MCF 10A (cell line): ENCODE measurements at regions not wholly inside any gene's neighbourhood (a gene's known extent, or its start where the extent isn't known, plus 50 kb on each side); places are given as distances from the start of the nearest gene placed in this dataset.

Experiments
- BruUV-seq: library from RNA; stranded (reverse); fragments of 400-500 nt; replicated peaks from 2 replicates; lab custom pipeline; 2021; lab: Mats Ljungman, UMichigan
- CTCF ChIA-PET: fragments of 300-600 bp; sonication (Branson Sonifier 250); formaldehyde crosslinking; extraction: SDS; loops from one replicate; lab custom pipeline; 2021; ENCODE audit warnings: antibody characterized with exemption, inconsistent platforms; lab: Yijun Ruan, JAX
- POLR2A ChIA-PET: fragments of 300-600, 350-650 bp; sonication (Branson Sonifier 250); formaldehyde crosslinking; extraction: SDS; loops from one replicate; lab custom pipeline; 2020; ENCODE audit warnings: antibody characterized with exemption, inconsistent platforms; lab: Yijun Ruan, JAX
- DNase-seq: peaks from one replicate; pipeline ENCODE4 v3.0.0-alpha.2; 2018; ENCODE audit not compliant: unreplicated experiment
- H3K27ac Mint-ChIP-seq: one replicate; pipeline ENCODE4 v1.8.0; 2022; ENCODE audit warnings: mild to moderate bottlenecking, low read depth, mixed read lengths; ENCODE audit not compliant: unreplicated experiment
- H3K27me3 Mint-ChIP-seq: one replicate; pipeline ENCODE4 v1.8.0; 2022; ENCODE audit warnings: mixed read lengths; ENCODE audit not compliant: insufficient read depth, unreplicated experiment
- H3K36me3 Mint-ChIP-seq: one replicate; pipeline ENCODE4 v1.8.0; 2022; ENCODE audit warnings: mild to moderate bottlenecking, moderate library complexity, mixed read lengths; ENCODE audit not compliant: insufficient read depth, unreplicated experiment
- H3K4me1 Mint-ChIP-seq: one replicate; pipeline ENCODE4 v1.8.0; 2022; ENCODE audit warnings: mixed read lengths; ENCODE audit not compliant: insufficient read depth, unreplicated experiment
- H3K4me3 Mint-ChIP-seq: one replicate; pipeline ENCODE4 v1.8.0; 2022; ENCODE audit warnings: mild to moderate bottlenecking, moderate library complexity, mixed read lengths; ENCODE audit not compliant: unreplicated experiment
- H3K9me3 Mint-ChIP-seq: one replicate; pipeline ENCODE4 v1.8.0; 2022; ENCODE audit warnings: mixed read lengths; ENCODE audit not compliant: unreplicated experiment
- CTCF ChIP-seq: fragments of 200-600 bp; IDR thresholded peaks from one replicate; pipeline ENCODE4 v1.8.0; 2022; ENCODE audit warnings: antibody characterized with exemption, mild to moderate bottlenecking; ENCODE audit not compliant: unreplicated experiment
- intact Hi-C: fragments of 100-400 bp; cut with micrococcal nuclease; formaldehyde crosslinking; loops from 2 replicates; pipeline ENCODE4 v1.14.1; 2022

- TF ChIP-seq CTCF, result no peak
- H3K4me1 Mint-ChIP-seq, result peaks cover 9% of the 10 kb centered on the region
- BruUV-seq, result no TSS peak
- no peak overlapping the region for H3K27ac Mint-ChIP-seq
- ChIA-PET POLR2A (interaction anchor here (0.7 kb wide), 1 partner anchor 29 kb away, joined by 4 read pairs; no protein-coding TSS in a partner anchor), CTCF (no interaction called here)
- no peaks in the 10 kb centered on the region for H3K27me3 Mint-ChIP-seq
- peaks cover 6% of the 10 kb centered on the region for H3K9me3 Mint-ChIP-seq
- intact Hi-C loops, result no loop called here
- no peak overlapping the region for H3K4me3 Mint-ChIP-seq
- no peak for DNase-seq
- no peaks in the 10 kb centered on the region for H3K36me3 Mint-ChIP-seq
These were observed 819.6 kb upstream of the ATXN8OS start for GRCh38 chr13:69288026-69288425.

DNA sequence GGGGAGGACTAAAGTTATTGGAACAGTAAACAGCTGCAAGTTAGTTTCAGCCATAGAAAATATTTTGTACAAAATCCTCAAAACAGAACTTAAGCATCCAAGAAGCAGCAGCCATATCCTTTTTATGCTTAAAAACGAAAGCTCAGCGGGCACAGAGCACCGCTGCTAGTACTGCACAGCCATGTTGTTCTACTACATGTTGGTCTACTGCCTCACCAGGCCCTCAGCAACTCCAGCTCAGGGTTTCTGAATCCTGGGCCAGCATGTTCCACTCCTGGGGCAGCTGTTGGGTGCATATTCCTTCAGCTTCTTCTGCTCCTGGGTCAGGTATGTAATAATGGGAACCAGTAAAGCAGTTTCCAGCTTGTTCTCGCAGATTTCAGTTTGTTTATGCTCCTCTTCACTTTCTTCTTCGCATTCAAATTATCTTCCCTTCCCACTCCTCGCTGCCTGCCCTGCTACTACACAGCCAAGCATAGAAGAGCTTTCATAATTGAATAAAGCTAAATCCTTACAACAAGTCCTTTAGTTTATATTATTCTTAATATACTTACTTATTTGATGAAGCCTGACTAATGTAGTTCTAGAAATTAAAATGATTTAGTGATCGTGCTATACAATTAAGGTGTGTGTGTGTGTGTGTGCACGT is 820.5 kb upstream of the ATXN8OS start:
- no TSS peak for BruUV-seq
- intact Hi-C loops, result no loop called here
- Mint-ChIP-seq H3K27me3 (no peaks in the 10 kb centered on the region), H3K4me1 (peaks cover 9% of the 10 kb centered on the region), H3K4me3 (no peak overlapping the region), H3K36me3 (no peaks in the 10 kb centered on the region), H3K27ac (no peak overlapping the region), H3K9me3 (peaks cover 6% of the 10 kb centered on the region)
- ChIA-PET POLR2A (no interaction called here), CTCF (interaction anchor here (0.6 to 1.0 kb wide), 2 partner anchors 41 to 103 kb away, joined by 3 read pairs; no protein-coding TSS in a partner anchor)
- TF ChIP-seq CTCF, result no peak
- DNase-seq, result no peak

GRCh38 chr13:69283837-69284236 is 823.8 kb upstream of the ATXN8OS start:
- no peak for DNase-seq
- H3K9me3 Mint-ChIP-seq, result no peaks in the 10 kb centered on the region
- H3K4me3 Mint-ChIP-seq, result no peak overlapping the region
- no peak overlapping the region for H3K27ac Mint-ChIP-seq
- CTCF ChIA-PET, result no interaction called here
- POLR2A ChIA-PET, result no interaction called here
- no TSS peak for BruUV-seq
- no peak for TF ChIP-seq CTCF
- H3K27me3 Mint-ChIP-seq, result no peaks in the 10 kb centered on the region
- H3K36me3 Mint-ChIP-seq, result no peaks in the 10 kb centered on the region
- peaks cover 9% of the 10 kb centered on the region for H3K4me1 Mint-ChIP-seq
- intact Hi-C loops, result no loop called here

DNA sequence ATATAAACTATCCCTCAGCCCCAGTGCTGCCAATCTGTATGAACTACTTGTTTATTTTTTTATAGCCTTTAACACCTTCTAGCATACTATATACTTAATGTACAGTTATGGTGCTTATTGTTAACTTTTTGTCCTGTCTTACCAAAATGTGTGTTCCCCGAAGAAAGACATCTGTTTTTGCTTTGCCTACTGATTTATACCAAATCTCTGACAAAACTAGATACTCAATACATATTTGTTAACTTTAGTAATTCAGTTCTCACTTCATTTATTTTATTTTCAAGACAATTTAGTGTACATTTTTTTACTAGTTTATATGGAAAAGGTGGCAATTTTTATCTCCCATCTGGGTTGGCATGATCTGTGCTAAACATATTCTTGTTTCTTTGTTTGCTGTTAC is 824.3 kb upstream of the ATXN8OS start:
- POLR2A ChIA-PET, result no interaction called here
- Mint-ChIP-seq H3K9me3 (no peaks in the 10 kb centered on the region), H3K36me3 (no peaks in the 10 kb centered on the region), H3K27ac (no peak overlapping the region), H3K27me3 (no peaks in the 10 kb centered on the region), H3K4me3 (no peak overlapping the region), H3K4me1 (peaks cover 9% of the 10 kb centered on the region)
- no peak for TF ChIP-seq CTCF
- CTCF ChIA-PET, result no interaction called here
- intact Hi-C loops, result no loop called here
- BruUV-seq, result no TSS peak
- DNase-seq, result no peak
